Astrocyte of the spinal cord (primary cell): ENCODE measurements at regions not wholly inside any gene's neighbourhood (a gene's known extent, or its start where the extent isn't known, plus 50 kb on each side); places are given as distances from the start of the nearest gene placed in this dataset.

Experiments
- DNase-seq: peaks from one replicate; pipeline ENCODE4 v3.0.0; 2011; ENCODE audit warnings: low read depth, low spot score
- H3K4me3 ChIP-seq: 2 replicates; pipeline ENCODE4 v1.5.1; 2011; ENCODE audit warnings: low read depth, mild to moderate bottlenecking, low read length, moderate library complexity
- in situ Hi-C: cut with HindIII; loops from 2 replicates; pipeline ENCODE4 v1.10.0; 2017; ENCODE audit warnings: low sequenced_read_pairs
- TF ChIP-seq, protein P1 (sequence below): IDR thresholded peaks from 2 replicates; pipeline ENCODE4 v1.5.1; 2012; ENCODE audit warnings: low read depth, mild to moderate bottlenecking, low read length, inconsistent platforms

GRCh38 chr2:60353863-60354262, 199.6 kb downstream of the BCL11A start:
- no peak overlapping the region for H3K4me3 ChIP-seq

DNA sequence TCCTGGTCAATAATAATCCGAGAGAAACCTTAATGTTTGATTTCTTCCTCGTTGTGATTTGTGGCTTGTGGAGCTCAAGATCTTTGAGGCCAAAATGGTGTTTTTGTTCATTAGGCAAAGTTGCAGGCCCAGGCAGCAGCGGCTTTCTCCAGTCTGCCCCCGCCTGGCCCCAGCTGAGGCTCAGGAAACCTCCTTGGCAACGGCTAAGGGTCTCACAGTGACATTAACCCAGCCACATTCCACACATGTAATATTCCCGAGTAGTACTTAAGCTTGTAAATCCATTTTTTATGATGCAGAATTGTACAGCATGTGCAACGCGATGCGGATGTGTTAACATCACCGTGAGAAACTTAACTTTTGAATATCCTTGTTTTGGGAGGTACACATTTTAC, 200.1 kb downstream of the BCL11A start:
- in situ Hi-C loops, result no loop called here
- H3K4me3 ChIP-seq, result no peak overlapping the region
- TF ChIP-seq, protein P1, sequence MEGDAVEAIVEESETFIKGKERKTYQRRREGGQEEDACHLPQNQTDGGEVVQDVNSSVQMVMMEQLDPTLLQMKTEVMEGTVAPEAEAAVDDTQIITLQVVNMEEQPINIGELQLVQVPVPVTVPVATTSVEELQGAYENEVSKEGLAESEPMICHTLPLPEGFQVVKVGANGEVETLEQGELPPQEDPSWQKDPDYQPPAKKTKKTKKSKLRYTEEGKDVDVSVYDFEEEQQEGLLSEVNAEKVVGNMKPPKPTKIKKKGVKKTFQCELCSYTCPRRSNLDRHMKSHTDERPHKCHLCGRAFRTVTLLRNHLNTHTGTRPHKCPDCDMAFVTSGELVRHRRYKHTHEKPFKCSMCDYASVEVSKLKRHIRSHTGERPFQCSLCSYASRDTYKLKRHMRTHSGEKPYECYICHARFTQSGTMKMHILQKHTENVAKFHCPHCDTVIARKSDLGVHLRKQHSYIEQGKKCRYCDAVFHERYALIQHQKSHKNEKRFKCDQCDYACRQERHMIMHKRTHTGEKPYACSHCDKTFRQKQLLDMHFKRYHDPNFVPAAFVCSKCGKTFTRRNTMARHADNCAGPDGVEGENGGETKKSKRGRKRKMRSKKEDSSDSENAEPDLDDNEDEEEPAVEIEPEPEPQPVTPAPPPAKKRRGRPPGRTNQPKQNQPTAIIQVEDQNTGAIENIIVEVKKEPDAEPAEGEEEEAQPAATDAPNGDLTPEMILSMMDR, result no peak
- DNase-seq, result no peak

More at GRCh38 chr2:60353863-60354262, 199.6 kb downstream of the BCL11A start:
- in situ Hi-C loops, result no loop called here
- TF ChIP-seq, protein P1, result no peak
- no peak for DNase-seq

DNA sequence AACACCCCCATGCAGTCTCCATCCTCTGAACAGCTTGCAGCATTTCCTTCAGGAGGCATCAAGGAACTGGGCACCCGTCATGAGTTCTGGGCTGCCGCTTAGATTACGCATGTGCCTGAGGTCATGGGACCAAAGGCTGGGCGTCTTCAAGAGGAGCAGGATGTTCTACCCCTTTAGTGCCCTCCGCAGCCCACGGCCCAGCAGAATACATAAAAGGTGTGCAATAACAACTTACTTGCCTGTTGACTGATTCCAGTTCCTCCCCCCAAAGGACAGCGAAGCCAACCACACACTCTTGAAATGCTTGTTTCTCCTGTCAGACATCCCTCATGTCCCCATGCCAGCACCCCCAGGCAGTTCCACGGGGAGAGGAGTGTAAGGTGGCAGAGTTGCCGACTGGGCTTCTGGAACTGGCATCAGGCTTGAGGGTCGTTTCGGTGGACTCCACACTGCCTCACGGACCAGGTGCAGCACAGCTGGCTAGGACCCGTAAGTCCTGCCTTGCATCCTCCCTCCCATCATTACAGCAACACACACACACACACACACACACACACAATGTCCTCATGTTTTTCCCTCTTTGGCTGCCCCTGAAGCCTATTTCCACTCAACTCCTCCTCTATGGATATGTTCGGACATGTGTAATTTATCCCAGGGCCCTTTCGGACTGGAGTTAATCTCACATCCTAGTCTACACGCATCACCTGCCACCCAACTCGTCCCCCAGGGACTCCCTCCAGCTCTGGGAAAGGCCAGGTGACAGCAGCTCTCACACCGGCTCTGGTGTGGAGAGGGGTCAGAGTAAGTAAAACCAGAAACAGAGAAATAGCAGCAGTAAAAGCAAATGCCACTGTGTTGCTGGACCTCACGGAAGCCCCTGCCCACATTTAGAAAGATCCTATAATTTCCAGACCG, 200.7 kb downstream of the BCL11A start:
- in situ Hi-C loops, result no loop called here
- TF ChIP-seq, protein P1, result no peak
- no peak for DNase-seq
- H3K4me3 ChIP-seq, result no peak overlapping the region

DNA sequence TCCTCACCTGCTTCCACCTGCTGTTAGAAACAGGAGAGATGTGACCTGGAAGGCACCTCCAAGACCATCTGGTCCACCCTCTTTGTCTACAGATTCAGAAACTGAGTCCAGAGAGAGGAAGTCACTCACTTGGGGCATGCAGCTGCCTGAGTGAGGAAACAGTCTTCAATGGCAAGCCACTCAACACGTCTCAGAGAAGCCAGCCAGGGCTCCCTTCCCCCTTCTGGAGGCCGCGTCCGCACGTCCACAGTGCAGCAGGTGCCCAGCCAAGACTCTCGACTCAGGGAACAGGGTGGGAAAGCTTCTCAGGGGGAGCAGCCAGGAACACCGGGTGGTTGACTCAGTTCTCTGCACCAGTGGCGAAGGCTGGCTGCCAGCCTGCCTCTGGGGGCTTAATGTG, 201.7 kb downstream of the BCL11A start:
- no peak overlapping the region for H3K4me3 ChIP-seq
- in situ Hi-C loops, result no loop called here
- TF ChIP-seq, protein P1, result no peak
- no peak for DNase-seq

DNA sequence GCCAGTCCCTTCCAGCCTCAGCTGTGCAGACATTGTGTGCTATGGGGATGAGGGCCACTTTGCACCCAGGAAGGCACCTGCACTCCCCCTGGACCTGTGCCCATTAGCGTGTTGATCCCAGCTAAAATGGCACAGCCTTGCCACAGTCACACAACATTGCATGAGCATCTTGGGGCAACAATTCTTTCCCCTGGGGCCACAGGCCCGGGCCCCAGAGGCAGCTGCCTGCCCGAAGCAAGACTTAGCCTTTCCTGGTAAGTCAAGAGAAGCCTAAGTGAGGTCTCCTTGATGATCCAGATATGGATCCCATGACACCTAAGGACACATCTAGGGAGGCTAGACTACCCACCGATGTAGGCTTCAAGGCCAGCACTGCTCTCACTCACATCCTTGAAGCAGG, 202.1 kb downstream of the BCL11A start:
- no peak for DNase-seq
- TF ChIP-seq, protein P1, result no peak
- in situ Hi-C loops, result no loop called here
- H3K4me3 ChIP-seq, result no peak overlapping the region

DNA sequence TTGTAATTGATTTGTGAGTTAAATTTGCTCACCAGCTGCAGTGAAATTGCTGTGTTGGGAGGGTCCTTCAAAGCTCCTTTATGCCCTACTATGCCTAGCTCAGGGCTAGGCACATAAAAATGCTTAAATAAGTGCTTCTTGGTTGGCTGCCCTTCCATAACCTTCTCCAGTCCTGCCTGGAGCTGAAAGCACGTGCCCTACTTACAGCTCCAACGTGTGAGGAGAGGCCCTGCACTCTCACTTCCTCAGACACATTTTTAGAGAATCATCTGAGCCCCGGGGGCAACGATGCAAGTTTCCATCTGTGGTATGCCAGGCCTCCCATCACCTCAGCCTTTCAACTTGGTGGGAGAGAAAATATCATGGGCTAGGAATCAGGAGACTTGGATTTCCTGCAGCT, 202.7 kb downstream of the BCL11A start:
- in situ Hi-C loops, result no loop called here
- TF ChIP-seq, protein P1, result no peak
- no peak for DNase-seq
- H3K4me3 ChIP-seq, result no peak overlapping the region
